Spleen (tissue), 7 donors: ENCODE measurements at regions not wholly inside any gene's neighbourhood (a gene's known extent, or its start where the extent isn't known, plus 50 kb on each side); places are given as distances from the start of the nearest gene placed in this dataset.

Experiments
- CTCF ChIP-seq, 11 experiments: fragments of 200-600 bp in 7 of 11; fragments of 450-650 bp in 4 of 11; sonication (generic) in 4 of 11; IDR thresholded peaks in 8 of 11; conservative IDR thresholded peaks in 3 of 11; 1 replicate in 7 of 11; 2 replicates in 4 of 11; pipeline versions ENCODE4 v1.4.0 to v1.8.0; 2016 to 2021; ENCODE audit warnings: antibody characterized with exemption in 11 of 11, inconsistent platforms in 4 of 11, mild to moderate bottlenecking in 1 of 11
- POLR2A ChIP-seq, 3 donors: fragments of 450-650 bp; IDR thresholded peaks; one replicate each; pipeline ENCODE4 v1.5.1; 2017; ENCODE audit warnings: antibody characterized with exemption in 3 of 3, mild to moderate bottlenecking in 1 of 3
- donor health status: DM: no; HTN: no; CAD: no; lungs with moderate emphysema.
- donor health status: DM: no; HTN: no; CAD: no.
- donor health status: DM: no; HTN: no; CAD: no.

- TF ChIP-seq CTCF (IDR thresholded peaks at IDR 0.05 in 8 of 11, conservative IDR thresholded peaks at IDR 0.05 in 3 of 11): no peak
- no peak for TF ChIP-seq POLR2A (IDR thresholded peaks at IDR 0.05)
Measured at GRCh38 chr6:163831736-163832135, 417.2 kb downstream of the QKI start.
